HL-60/S4 treated with retinoic acid at 250 ng/mL for 4 days and 3 days (cell line): ENCODE measurements at regions not wholly inside any gene's neighbourhood (a gene's known extent, or its start where the extent isn't known, plus 50 kb on each side); places are given as distances from the start of the nearest gene placed in this dataset.
"Not testable (repeated sequence)": the region's sequence is repeated elsewhere in the genome, so short reads cannot be mapped to it uniquely, and the experiment has no call there.

ENCODE experiments used
- in situ Hi-C: fragments of 300-500 bp; cut with MboI; formaldehyde crosslinking; loops from 2 replicates; pipeline ENCODE4 v1.7.0; 2022; ENCODE audit warnings: low sequenced_read_pairs

DNA sequence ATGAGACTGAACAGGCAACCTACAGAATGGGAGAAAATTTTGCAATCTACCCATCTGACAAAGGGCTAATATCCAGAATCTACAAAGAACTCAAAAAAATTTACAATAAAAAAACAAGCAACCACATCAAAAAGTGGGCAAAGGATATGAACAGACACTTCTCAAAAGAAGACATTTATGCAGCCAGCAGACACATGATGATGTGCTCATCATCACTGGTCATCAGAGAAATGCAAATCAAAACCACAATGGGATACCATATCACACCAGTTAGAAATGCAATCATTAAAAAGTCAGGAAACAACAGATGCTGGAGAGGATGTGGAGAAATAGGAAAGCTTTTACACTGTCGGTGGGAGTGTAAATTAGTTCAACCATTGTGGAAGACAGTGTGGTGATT is 51.7 kb upstream of the PAXBP1 start:
- in situ Hi-C loops, result not testable (repeated sequence)

DNA sequence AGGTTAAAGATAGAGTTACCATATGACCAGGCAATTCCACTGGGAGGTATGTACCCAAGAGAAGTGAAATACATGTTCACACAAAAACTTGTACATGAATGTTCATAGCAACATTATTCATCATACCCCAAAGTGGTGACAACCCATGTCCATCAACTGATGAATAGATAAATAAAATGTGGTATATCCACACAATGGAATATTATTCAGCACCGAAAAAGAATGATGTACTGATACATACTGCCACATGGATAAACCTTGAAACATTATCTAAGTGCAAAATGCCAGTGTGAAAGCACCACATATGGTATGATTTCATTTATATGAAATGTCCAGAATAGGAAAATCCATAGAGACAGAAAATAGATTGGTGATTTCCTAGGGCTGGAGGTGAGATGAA is 53.4 kb upstream of the PAXBP1 start:
- in situ Hi-C loops, result loop anchor here (25.0 kb wide), 2 partner anchors 362 to 637 kb away; no protein-coding TSS in a partner anchor

DNA sequence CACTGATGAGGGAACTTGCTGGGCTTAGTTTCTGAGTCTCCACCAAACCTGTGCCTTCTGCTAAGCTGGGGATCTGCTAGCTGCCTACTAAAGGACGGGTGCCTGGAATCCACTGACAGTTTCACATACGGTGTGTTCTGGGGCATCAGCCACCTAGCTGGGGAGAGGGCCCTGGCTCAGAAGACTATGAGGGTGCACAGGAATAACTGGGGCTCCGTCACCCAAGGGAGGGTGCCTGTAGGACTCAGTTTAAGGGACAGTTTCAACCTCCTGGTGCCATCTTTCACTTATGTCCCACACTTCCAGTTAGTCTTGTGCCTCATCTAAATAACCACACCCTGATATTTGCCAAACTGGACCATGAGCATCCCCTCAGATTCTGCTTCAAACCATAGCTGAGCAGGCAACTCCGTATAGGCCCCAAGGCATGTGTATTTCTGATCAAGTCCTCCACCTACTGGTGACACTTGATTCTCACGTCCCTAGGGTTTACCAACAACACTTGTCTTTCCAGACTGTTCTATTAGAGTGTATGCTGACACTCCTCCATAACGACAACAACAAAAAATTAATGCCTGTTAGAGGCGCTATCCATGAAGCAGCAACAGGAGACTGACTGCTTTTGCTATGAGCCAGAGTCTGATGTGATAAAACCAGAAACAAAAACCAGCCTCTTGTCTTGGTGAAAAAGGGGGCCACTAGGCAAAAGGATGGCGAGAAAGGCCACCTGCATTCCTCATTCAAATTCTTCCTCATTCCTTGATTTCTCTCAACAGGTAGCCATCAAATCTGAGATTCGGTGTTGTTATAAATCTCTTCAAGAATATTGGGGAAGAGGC is 55.0 kb upstream of the PAXBP1 start:
- in situ Hi-C loops, result loop anchor here (25.0 kb wide), 2 partner anchors 361 to 636 kb away; no protein-coding TSS in a partner anchor

DNA sequence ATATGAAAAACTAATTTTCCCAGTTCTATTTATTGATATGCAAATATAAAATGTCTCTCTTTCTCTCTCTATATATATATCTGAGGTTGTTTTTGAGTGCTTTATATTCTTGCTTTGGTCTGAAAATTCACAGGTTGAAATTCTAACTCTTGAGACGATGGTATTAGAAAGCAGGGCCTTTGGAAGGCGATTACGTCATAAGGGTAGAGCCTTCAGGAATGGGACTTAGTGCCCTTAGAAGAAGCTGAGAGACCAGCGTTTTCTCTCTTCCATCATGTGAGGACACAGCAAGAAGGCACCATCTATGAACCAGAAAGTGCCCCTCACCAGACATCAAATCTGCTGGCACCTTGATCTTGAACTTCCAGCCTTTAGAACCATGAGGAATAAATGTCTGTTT is 57.4 kb upstream of the PAXBP1 start:
- in situ Hi-C loops, result loop anchor here (25.0 kb wide), 2 partner anchors 358 to 633 kb away; no protein-coding TSS in a partner anchor

DNA sequence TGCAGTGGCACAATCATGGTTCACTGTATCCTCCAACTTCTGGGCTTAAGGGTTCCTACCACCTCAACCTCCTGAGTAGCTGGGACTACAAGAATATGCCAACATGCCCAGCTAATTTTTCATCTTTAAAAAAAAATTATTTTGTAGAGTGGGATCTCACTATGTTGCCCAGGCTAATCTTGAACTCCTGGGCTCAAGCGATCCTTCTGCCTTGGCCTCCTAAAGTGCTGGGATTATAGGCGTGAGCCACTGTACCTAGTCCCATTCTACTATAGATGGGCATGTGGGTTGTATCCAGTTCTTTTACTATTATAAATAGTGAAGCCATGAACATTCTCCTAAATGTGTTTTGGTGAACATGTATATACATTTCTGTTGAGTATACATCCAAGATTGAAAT is 57.9 kb upstream of the PAXBP1 start:
- in situ Hi-C loops, result loop anchor here (25.0 kb wide), 2 partner anchors 358 to 633 kb away; no protein-coding TSS in a partner anchor

GRCh38 chr21:32831779-32832178 is 60.2 kb upstream of the PAXBP1 start:
- in situ Hi-C loops, result loop anchor here (25.0 kb wide), 2 partner anchors 356 to 631 kb away; no protein-coding TSS in a partner anchor

GRCh38 chr21:32834211-32834915 is 62.8 kb upstream of the PAXBP1 start:
- in situ Hi-C loops, result loop anchor here (25.0 kb wide), 2 partner anchors 353 to 628 kb away; no protein-coding TSS in a partner anchor

GRCh38 chr21:32834916-32835235 is 63.3 kb upstream of the PAXBP1 start:
- in situ Hi-C loops, result loop anchor here (25.0 kb wide), 2 partner anchors 352 to 627 kb away; no protein-coding TSS in a partner anchor

DNA sequence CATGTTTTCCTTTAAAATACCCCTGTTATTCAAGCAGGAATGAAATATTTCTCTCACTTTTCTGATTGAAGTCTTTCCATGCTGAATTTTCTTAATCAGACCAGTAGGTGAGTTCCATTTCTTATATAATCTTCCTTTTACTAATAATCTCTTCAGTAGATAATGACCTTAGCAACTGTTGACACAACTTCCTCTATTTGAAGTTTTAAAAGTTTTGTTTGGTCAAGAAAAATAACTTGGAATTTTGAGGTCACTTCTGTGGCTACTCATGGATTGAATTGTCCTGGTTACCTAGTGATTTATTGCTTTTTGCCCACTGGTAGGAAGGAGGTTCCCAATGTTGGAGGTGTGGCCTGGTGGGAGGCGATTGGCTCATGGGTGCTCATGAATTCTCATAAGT is 70.6 kb upstream of the PAXBP1 start:
- in situ Hi-C loops, result loop anchor here (25.0 kb wide), 2 partner anchors 345 to 620 kb away; no protein-coding TSS in a partner anchor

GRCh38 chr21:32843561-32843960 is 72.0 kb upstream of the PAXBP1 start:
- in situ Hi-C loops, result loop anchor here (25.0 kb wide), 2 partner anchors 344 to 619 kb away; no protein-coding TSS in a partner anchor

DNA sequence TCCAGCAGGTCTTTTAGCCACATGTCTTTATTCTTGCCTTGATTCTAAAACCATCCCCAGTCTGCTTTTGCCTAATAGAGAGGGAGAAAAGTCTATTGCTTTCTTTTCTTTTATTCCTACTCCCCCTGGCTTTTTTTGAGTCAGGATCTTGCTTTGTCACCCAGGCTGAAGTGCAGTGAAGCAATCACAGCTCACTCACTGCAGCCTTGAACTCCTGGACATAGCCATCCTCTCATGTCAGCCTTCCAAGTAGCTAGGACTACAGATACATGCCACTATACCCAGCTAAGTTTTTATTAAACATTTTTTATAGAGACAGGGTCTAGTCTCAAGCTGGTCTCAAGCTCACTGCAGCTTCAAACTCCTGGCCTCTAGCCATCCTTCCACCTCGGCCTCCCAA is 72.5 kb upstream of the PAXBP1 start:
- in situ Hi-C loops, result loop anchor here (25.0 kb wide), 2 partner anchors 343 to 618 kb away; no protein-coding TSS in a partner anchor

- in situ Hi-C loops, result loop anchor here (25.0 kb wide), 2 partner anchors 342 to 617 kb away; no protein-coding TSS in a partner anchor
Measured at GRCh38 chr21:32844653-32845436, 73.3 kb upstream of the PAXBP1 start.

DNA sequence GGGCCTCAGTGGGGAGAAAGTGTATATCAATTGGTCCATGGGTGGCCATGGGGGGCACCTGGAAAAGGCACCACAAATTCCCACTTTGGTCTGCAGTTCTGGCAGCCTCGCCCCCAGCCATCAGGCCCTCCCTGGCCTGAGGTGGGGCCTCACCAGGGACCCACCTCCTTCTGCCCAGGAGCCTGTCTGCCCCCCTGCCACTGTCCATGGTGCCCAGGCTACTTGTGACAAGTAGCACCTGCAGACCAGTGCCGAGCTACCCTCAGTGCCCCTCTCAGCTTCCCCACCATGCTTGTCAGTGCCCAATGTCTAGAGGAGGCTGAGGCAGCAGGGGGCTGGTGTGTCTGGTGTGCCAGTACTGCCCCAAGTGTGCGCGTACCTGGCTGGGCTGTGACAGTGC is 87.1 kb upstream of the PAXBP1 start:
- in situ Hi-C loops, result no loop called here

GRCh38 chr21:32860399-32860798 is 88.8 kb upstream of the PAXBP1 start:
- in situ Hi-C loops, result no loop called here

DNA sequence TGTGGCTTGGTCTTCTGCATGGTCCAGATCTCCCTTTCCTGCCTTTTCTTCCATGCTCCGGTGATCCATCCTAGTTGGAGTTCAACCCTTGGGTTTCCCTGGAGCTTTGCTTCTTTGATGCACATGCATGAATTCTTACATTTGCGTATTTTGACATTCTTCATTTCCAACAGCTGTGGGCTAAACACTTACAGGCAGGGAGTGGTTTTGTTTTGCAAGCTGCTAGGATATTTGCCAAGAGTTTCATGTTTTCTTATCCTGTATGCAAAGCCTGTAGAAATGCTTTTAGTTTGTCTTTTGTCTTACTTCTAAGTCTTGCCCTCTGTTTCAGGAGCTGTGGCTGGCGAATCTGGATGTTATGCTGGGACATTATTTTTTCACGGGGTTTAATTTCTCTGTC is 90.3 kb upstream of the PAXBP1 start:
- in situ Hi-C loops, result no loop called here

DNA sequence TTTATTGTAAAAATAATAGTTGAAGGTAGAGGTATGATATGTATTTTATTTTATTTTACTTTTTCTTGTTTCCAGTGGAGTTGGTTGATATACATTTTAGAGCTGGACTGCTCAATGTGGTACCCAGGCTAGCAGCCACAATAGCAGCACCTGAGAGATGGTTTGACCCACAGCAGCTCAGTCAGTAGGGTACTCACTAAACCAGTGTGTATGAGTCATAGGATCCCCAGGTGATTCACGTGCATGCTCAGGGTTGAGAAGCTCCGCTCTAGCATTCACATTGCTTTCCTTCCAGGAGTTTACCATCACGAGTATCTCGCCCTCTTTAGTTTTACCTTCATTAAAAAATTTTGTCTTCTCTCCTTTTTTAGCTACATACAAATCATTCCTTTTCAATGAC is 96.0 kb upstream of the PAXBP1 start:
- in situ Hi-C loops, result no loop called here

GRCh38 chr21:32868631-32869454 is 97.3 kb upstream of the PAXBP1 start:
- in situ Hi-C loops, result no loop called here

- in situ Hi-C loops, result no loop called here
Measured at GRCh38 chr21:32869459-32869858, 97.9 kb upstream of the PAXBP1 start.

GRCh38 chr21:32876426-32876825 is 104.9 kb upstream of the PAXBP1 start:
- in situ Hi-C loops, result no loop called here

DNA sequence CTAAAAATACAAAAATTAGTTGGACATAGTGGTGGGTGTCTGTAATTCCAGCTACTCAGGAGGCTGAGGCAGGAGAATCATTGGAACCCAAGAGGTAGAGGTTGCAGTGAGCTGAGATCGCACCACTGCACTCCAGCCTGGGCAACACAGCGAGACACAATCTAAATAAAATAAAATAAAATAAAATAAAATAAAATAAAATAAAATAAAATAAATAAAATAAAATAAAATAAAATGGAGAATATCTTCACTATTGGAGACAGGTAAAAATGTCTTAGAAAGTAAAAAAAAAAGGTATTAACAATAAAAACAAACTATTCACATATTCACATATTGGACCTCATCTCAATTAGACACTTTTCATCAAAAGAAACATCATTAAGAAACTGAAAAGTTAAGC is 106.3 kb upstream of the PAXBP1 start:
- in situ Hi-C loops, result not testable (repeated sequence)
